MM.1S (cell line): ENCODE measurements at regions not wholly inside any gene's neighbourhood (a gene's known extent, or its start where the extent isn't known, plus 50 kb on each side); places are given as distances from the start of the nearest gene placed in this dataset.

Experiments
- DNase-seq: peaks from one replicate; pipeline ENCODE4 v3.0.0-alpha.2; 2015
- H2AFZ ChIP-seq: fragments of 300-600 bp; sonication (generic); 2 replicates; pipeline ENCODE4 v1.6.0; 2016; ENCODE audit warnings: antibody characterized with exemption, low read length
- H3F3A ChIP-seq: fragments of 300-600 bp; sonication (generic); 2 replicates; pipeline ENCODE4 v1.6.1; 2016; ENCODE audit warnings: mild to moderate bottlenecking, antibody characterized with exemption, low read length, moderate library complexity, mixed read lengths; ENCODE audit not compliant: insufficient read depth
- H3K27ac ChIP-seq: fragments of 300-600 bp; sonication (generic); 2 replicates; pipeline ENCODE4 v1.5.1; 2016; ENCODE audit warnings: mild to moderate bottlenecking, low read length
- H3K27me3 ChIP-seq: fragments of 300-600 bp; sonication (generic); replicated peaks from 2 replicates; pipeline ENCODE4 v1.6.0; 2016; ENCODE audit warnings: low read length; ENCODE audit not compliant: insufficient read depth
- H3K36me3 ChIP-seq: fragments of 300-600 bp; sonication (generic); replicated peaks from 2 replicates; pipeline ENCODE4 v1.6.1; 2016; ENCODE audit warnings: mild to moderate bottlenecking, low read length, mixed read lengths; ENCODE audit not compliant: insufficient read depth
- H3K4me1 ChIP-seq: fragments of 300-600 bp; sonication (generic); 2 replicates; pipeline ENCODE4 v1.6.1; 2016; ENCODE audit warnings: low read length, mixed read lengths
- H3K4me2 ChIP-seq: fragments of 300-600 bp; sonication (generic); 2 replicates; pipeline ENCODE4 v1.6.0; 2016; ENCODE audit warnings: low read depth, low read length
- H3K4me3 ChIP-seq: fragments of 300-600 bp; sonication (generic); 2 replicates; pipeline ENCODE4 v1.5.1; 2016; ENCODE audit warnings: low read length, mixed read lengths
- H3K79me2 ChIP-seq: fragments of 300-600 bp; sonication (generic); 2 replicates; pipeline ENCODE4 v1.6.1; 2016; ENCODE audit warnings: mixed run types, low read length, mixed read lengths
- H3K9ac ChIP-seq: fragments of 300-600 bp; sonication (generic); 2 replicates; pipeline ENCODE4 v1.6.1; 2016; ENCODE audit warnings: low read length, mixed read lengths
- H3K9me2 ChIP-seq: fragments of 300-600 bp; sonication (generic); replicated peaks from 2 replicates; pipeline ENCODE4 v1.6.1; 2016; ENCODE audit warnings: mild to moderate bottlenecking, low read length, mixed read lengths; ENCODE audit not compliant: insufficient read depth
- H3K9me3 ChIP-seq: fragments of 300-600 bp; sonication (generic); replicated peaks from 2 replicates; pipeline ENCODE4 v1.6.1; 2016; ENCODE audit warnings: mild to moderate bottlenecking, low read length, mixed read lengths; ENCODE audit not compliant: insufficient read depth
- H4K20me1 ChIP-seq: fragments of 300-600 bp; sonication (generic); 2 replicates; pipeline ENCODE4 v1.6.1; 2016; ENCODE audit warnings: mild to moderate bottlenecking, low read length, moderate library complexity, mixed read lengths; ENCODE audit not compliant: insufficient read depth
- EZH2 ChIP-seq: fragments of 300-600 bp; sonication (generic); optimal IDR thresholded peaks from 2 replicates; pipeline ENCODE3; 2017; ENCODE audit warnings: low read depth, mild to moderate bottlenecking, antibody characterized with exemption, low read length, mixed read lengths
- EZH2phosphoT487 ChIP-seq: fragments of 300-600 bp; sonication (generic); IDR thresholded peaks from 2 replicates; pipeline ENCODE4 v1.6.1; 2018; ENCODE audit warnings: antibody characterized with exemption, low read length
- TF ChIP-seq, protein P1 (sequence below): fragments of 300-600 bp; sonication (generic); IDR thresholded peaks from 2 replicates; pipeline ENCODE4 v1.5.1; 2016; ENCODE audit warnings: antibody characterized with exemption, low read length, mixed read lengths

DNA sequence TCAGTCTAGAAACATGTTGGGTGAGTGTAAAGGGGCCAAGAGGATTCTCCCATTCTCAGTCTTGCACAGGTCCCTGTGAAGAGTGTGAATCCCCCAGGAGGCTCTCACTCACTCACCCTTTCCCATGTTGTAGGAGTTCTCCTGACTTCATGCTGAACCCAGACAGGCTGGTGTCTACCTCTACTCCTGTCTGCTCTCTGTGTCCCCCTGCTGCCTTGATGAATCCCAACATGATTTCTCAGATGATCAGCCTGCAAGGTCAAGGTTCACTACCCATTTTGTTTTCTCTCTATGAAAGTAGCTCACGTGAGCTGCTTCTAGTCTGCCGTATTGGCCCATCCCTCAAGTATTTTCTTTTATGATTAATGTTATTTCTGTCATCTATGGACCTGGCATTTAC, 500.6 kb downstream of the ETS1 start:
- Histone ChIP-seq H3F3A (no peaks in the 10 kb centered on the region), H3K9me3 (no peaks in the 10 kb centered on the region), H3K36me3 (no peaks in the 10 kb centered on the region), H2AFZ (no peak overlapping the region), H3K9ac (no peak overlapping the region), H3K4me3 (no peak overlapping the region), H3K27me3 (no peaks in the 10 kb centered on the region), H3K9me2 (no peaks in the 10 kb centered on the region), H3K79me2 (no peaks in the 10 kb centered on the region), H3K4me2 (no peak overlapping the region), H3K4me1 (no peaks in the 10 kb centered on the region), H3K27ac (no peak overlapping the region), H4K20me1 (no peaks in the 10 kb centered on the region)
- no peak for DNase-seq
- TF ChIP-seq, protein P1, sequence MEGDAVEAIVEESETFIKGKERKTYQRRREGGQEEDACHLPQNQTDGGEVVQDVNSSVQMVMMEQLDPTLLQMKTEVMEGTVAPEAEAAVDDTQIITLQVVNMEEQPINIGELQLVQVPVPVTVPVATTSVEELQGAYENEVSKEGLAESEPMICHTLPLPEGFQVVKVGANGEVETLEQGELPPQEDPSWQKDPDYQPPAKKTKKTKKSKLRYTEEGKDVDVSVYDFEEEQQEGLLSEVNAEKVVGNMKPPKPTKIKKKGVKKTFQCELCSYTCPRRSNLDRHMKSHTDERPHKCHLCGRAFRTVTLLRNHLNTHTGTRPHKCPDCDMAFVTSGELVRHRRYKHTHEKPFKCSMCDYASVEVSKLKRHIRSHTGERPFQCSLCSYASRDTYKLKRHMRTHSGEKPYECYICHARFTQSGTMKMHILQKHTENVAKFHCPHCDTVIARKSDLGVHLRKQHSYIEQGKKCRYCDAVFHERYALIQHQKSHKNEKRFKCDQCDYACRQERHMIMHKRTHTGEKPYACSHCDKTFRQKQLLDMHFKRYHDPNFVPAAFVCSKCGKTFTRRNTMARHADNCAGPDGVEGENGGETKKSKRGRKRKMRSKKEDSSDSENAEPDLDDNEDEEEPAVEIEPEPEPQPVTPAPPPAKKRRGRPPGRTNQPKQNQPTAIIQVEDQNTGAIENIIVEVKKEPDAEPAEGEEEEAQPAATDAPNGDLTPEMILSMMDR = no peak
- no peak for TF ChIP-seq EZH2phosphoT487
- no peak for TF ChIP-seq EZH2

DNA sequence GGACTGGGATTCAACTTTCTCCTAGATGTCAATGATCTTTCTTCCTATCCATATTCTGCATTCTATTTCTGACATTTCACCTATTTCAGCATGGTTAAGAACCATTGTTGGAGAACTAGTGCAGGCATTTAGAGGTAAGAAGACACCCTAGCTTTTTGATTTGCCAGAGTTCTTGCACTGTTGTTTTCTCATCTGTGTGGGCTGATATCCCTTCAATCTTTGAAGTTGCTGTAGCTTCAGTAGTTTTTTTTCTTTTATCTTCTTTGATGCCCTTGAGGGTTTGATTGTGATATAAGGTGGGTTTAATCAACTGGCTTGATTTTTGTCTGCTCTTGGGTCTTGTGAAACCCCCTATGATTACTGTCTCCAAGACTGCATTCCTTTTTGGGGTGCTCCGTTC, 502.1 kb downstream of the ETS1 start:
- Histone ChIP-seq H2AFZ (no peak overlapping the region), H3F3A (no peaks in the 10 kb centered on the region), H3K36me3 (no peaks in the 10 kb centered on the region), H3K4me1 (no peaks in the 10 kb centered on the region), H3K27ac (no peak overlapping the region), H3K4me2 (no peak overlapping the region), H3K4me3 (no peak overlapping the region), H3K9me2 (no peaks in the 10 kb centered on the region), H3K9ac (no peak overlapping the region), H3K9me3 (no peaks in the 10 kb centered on the region), H4K20me1 (no peaks in the 10 kb centered on the region), H3K79me2 (no peaks in the 10 kb centered on the region), H3K27me3 (no peaks in the 10 kb centered on the region)
- no peak for DNase-seq
- TF ChIP-seq, protein P1 = no peak
- TF ChIP-seq EZH2phosphoT487 (no peak), EZH2 (no peak)

DNA sequence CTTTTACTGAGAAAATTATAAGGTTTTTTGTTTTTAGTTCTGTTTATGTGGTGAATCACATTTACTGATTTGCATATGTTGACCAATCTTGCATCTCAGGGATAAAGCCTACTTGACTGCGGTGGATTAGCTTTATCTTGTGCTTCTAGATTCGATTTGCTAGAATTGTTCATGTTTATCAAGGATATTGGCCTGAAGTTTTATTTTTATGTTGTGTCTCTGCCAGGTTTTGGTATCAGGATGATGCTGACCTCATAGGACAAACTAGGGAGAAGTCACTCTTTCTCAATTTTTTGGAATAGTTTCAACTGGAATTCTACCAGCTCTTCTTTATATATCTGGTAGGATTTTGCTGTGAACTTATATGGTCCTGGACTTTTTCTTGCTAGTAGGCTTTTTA, 504.8 kb downstream of the ETS1 start:
- Histone ChIP-seq H3K36me3 (no peaks in the 10 kb centered on the region), H3K27me3 (no peaks in the 10 kb centered on the region), H3K4me1 (no peaks in the 10 kb centered on the region), H3K27ac (no peak overlapping the region), H3K9me2 (no peaks in the 10 kb centered on the region), H3F3A (no peaks in the 10 kb centered on the region), H2AFZ (no peak overlapping the region), H3K79me2 (no peaks in the 10 kb centered on the region), H3K4me2 (no peak overlapping the region), H3K9me3 (no peaks in the 10 kb centered on the region), H3K9ac (no peak overlapping the region), H4K20me1 (no peaks in the 10 kb centered on the region), H3K4me3 (no peak overlapping the region)
- TF ChIP-seq EZH2 = no peak
- TF ChIP-seq EZH2phosphoT487 = no peak
- TF ChIP-seq, protein P1 = no peak
- no peak for DNase-seq
